Fibroblast of skin of left biceps (primary cell): ENCODE measurements at regions not wholly inside any gene's neighbourhood (a gene's known extent, or its start where the extent isn't known, plus 50 kb on each side); places are given as distances from the start of the nearest gene placed in this dataset.

ENCODE experiments used
- DNase-seq, 2 experiments: peaks; one replicate each; pipeline ENCODE4 v3.0.0-alpha.2; 2013; ENCODE audit warnings: low read depth in 2 of 2

- peak; percentile 1 to 3 for DNase-seq
Observed at GRCh38 chr11:101401245-101401644, 182.6 kb downstream of the TRPC6 start.

GRCh38 chr11:101397979-101398378 is 185.8 kb downstream of the TRPC6 start:
- DNase-seq: no peak

- no peak for DNase-seq
Observed at GRCh38 chr11:101390539-101390938, 193.3 kb downstream of the TRPC6 start.

- no peak for DNase-seq
Observed at GRCh38 chr11:101369835-101370234, 214.0 kb downstream of the TRPC6 start.

GRCh38 chr11:101363706-101364275 is 220.0 kb downstream of the TRPC6 start:
- DNase-seq: no peak

- DNase-seq: no peak
Observed at GRCh38 chr11:101362643-101363042, 221.2 kb downstream of the TRPC6 start.

- no peak for DNase-seq
Observed at GRCh38 chr11:101357771-101358170, 226.0 kb downstream of the TRPC6 start.

GRCh38 chr11:101354801-101355200 is 225.2 kb upstream of the PGR start:
- DNase-seq: no peak

GRCh38 chr11:101348786-101349185 is 219.2 kb upstream of the PGR start:
- DNase-seq: no peak

- DNase-seq: no peak
Observed at GRCh38 chr11:101346591-101346990, 217.0 kb upstream of the PGR start.

GRCh38 chr11:101345891-101346290 is 216.3 kb upstream of the PGR start:
- no peak for DNase-seq

GRCh38 chr11:101342307-101342706 is 212.7 kb upstream of the PGR start:
- DNase-seq: no peak

- DNase-seq: no peak
Observed at GRCh38 chr11:101341578-101341977, 212.0 kb upstream of the PGR start.

- DNase-seq: no peak
Observed at GRCh38 chr11:101336858-101337257, 207.2 kb upstream of the PGR start.

- DNase-seq: no peak
Observed at GRCh38 chr11:101336155-101336554, 206.5 kb upstream of the PGR start.

GRCh38 chr11:101334581-101334980 is 205.0 kb upstream of the PGR start:
- no peak for DNase-seq

GRCh38 chr11:101331411-101331810 is 201.8 kb upstream of the PGR start:
- DNase-seq: no peak

- DNase-seq: no peak
Observed at GRCh38 chr11:101327908-101328307, 198.3 kb upstream of the PGR start.

- DNase-seq: no peak
Observed at GRCh38 chr11:101326141-101326540, 196.5 kb upstream of the PGR start.

- DNase-seq: no peak
Observed at GRCh38 chr11:101323997-101324396, 194.4 kb upstream of the PGR start.

GRCh38 chr11:101321222-101321621 is 191.6 kb upstream of the PGR start:
- DNase-seq: no peak

GRCh38 chr11:101306721-101307120 is 177.1 kb upstream of the PGR start:
- DNase-seq: no peak

GRCh38 chr11:101305496-101305895 is 175.9 kb upstream of the PGR start:
- DNase-seq: no peak

GRCh38 chr11:101299210-101299609 is 169.6 kb upstream of the PGR start:
- no peak for DNase-seq
